ENCODE measurements at regions not wholly inside any gene's neighbourhood (a gene's known extent, or its start where the extent isn't known, plus 50 kb on each side); places are given as distances from the start of the nearest gene placed in this dataset.

DNA sequence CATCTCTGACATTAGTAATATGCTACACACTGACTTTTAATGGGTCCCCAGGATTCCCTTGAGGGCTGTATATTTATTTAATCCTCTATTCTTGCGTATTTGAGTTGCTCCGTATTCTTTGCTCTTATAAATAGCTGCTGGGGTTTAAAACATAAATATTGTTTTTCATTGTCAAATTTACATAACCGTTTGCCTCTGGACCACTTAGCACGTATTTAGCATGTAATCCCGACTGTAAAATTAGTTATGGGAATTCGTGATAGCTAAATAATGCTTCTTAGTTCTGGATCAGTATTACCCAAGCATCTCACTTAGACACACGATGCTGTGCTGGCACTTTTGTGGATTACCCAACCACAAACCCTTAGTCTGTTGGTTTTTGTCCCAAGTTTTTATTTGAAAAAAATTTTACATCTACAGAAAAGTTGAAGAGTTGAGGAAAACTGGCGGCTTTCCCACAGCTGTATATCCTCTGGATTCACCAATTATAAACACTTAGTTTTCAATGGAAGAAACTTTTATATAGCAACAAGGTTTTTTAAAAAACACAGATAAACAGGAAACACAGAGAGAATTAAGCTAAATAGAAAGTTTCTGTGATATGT is 296.8 kb upstream of the TPM1 start:
- Histone ChIP-seq H3K36me3 (ENCODE audit: control insufficient read depth, insufficient read depth, low read length) (no peaks in the 10 kb centered on the region), H3K27me3 (ENCODE audit: control insufficient read depth, insufficient read depth, low read length) (no peaks in the 10 kb centered on the region), H3K27ac (ENCODE audit: low read length) (no peak overlapping the region), H3K4me1 (ENCODE audit: control insufficient read depth, insufficient read depth, low read length) (peaks cover 2% of the 10 kb centered on the region; the same call in 1 of the 2 replicates), H3K9me3 (ENCODE audit: control insufficient read depth, insufficient read depth, low read length) (no peaks in the 10 kb centered on the region), H3K4me3 (ENCODE audit: low read length) (no peak overlapping the region)
- no peak for DNase-seq (ENCODE audit: low read depth, low spot score)
- WGBS (ENCODE audit: insufficient coverage, insufficient read length): no CpG with 5 or more reads among the region's 8 CpGs

DNA sequence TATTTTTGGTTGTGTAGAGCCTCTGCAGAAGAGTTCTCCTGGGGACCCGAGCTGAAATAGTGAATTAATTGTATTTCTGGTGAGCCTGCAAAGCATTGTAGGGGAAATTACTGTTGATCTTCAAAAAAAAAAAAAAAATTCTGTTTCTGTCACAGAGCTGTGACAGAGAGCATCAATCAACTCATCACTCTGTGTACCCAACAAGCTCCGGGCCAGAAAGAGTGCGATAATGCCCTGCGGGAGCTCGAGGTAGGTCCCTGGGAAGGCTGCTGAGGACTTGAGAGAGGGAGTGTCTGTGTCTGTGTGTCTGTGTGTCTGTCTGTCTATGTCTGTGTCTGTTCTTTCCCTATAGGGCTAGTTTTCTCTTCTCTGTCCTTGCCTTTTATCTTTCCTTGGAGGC is 294.4 kb upstream of the TPM1 start:
- no peaks in the 10 kb centered on the region for H3K9me3 ChIP-seq (ENCODE audit: control insufficient read depth, insufficient read depth, low read length)
- peaks cover 2% of the 10 kb centered on the region; the same call in 1 of the 2 replicates for H3K4me1 ChIP-seq (ENCODE audit: control insufficient read depth, insufficient read depth, low read length)
- no peak overlapping the region for H3K4me3 ChIP-seq (ENCODE audit: low read length)
- DNase-seq (ENCODE audit: low read depth, low spot score): no peak
- no peak overlapping the region for H3K27ac ChIP-seq (ENCODE audit: low read length)
- no peaks in the 10 kb centered on the region for H3K36me3 ChIP-seq (ENCODE audit: control insufficient read depth, insufficient read depth, low read length)
- H3K27me3 ChIP-seq (ENCODE audit: control insufficient read depth, insufficient read depth, low read length): no peaks in the 10 kb centered on the region
- WGBS (ENCODE audit: insufficient coverage, insufficient read length): no CpG with 5 or more reads among the region's 5 CpGs

DNA sequence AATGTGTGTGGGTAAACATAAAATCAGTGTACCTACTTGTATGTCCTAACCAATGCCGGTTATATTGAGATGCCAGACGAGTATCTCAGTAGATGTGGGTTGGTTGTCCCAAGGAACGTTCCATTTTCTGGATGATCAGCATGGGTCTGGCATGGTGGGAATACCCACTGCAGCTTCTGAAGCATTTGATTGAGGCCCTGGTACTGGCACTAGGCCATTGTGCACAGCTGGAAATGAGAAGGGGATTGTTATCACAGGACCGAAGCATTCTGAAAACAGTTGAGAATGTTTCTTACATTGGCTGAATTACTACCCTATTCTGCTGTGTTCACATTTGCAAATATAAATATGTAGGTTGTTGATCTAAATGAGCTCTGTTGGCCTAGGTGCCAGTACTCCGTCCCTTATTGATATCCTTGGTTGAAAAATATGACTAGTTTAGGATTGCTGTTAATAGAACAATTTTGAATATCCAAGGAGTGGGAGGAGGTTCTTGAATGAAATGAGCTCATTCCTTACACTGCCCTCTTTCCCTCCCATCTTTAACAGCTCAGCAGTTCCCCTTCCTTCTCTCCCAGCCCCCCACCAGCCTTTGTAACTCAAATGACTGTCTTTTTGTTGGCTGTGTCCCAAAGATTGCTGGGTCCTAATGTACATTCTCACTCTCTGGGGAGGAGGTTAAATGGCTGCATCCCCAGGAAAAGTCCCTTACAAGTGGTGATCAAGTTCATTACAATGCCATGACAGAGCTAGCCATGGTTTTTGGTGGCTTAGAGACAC is 293.3 kb upstream of the TPM1 start:
- WGBS (ENCODE audit: insufficient coverage, insufficient read length): no CpG with 5 or more reads among the region's 5 CpGs
- no peak overlapping the region for H3K27ac ChIP-seq (ENCODE audit: low read length)
- DNase-seq (ENCODE audit: low read depth, low spot score): no peak

DNA sequence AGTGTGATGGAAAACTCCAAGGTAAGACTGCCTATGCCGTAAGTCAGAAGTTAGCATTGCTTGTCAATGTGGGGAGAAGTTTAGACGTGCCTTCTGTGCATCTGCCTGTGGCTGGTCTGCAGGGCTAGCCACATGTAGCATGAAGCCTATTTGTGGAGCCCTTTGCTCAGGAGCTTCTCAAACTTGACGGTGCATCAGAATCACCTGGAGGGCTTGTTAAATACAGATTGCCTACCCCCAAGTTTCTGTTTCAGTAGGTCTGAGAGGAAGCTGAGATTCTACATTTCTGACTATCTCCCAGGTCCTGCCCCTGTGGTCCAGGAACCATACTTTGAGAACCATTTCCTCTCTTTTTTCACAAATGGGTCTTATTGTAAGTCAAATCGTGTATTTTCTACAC is 292.1 kb upstream of the TPM1 start:
- no peaks in the 10 kb centered on the region for H3K36me3 ChIP-seq (ENCODE audit: control insufficient read depth, insufficient read depth, low read length)
- H3K4me1 ChIP-seq (ENCODE audit: control insufficient read depth, insufficient read depth, low read length): peaks cover 2% of the 10 kb centered on the region; the same call in 1 of the 2 replicates
- DNase-seq (ENCODE audit: low read depth, low spot score): no peak
- H3K27me3 ChIP-seq (ENCODE audit: control insufficient read depth, insufficient read depth, low read length): no peaks in the 10 kb centered on the region
- H3K9me3 ChIP-seq (ENCODE audit: control insufficient read depth, insufficient read depth, low read length): no peaks in the 10 kb centered on the region
- WGBS (ENCODE audit: insufficient coverage, insufficient read length): no CpG with 5 or more reads among the region's 4 CpGs
- no peak overlapping the region for H3K27ac ChIP-seq (ENCODE audit: low read length)
- no peak overlapping the region for H3K4me3 ChIP-seq (ENCODE audit: low read length)

More for the DNA sequence above, 293.3 kb upstream of the TPM1 start:
- Histone ChIP-seq H3K4me3 (ENCODE audit: low read length) (no peak overlapping the region), H3K27me3 (ENCODE audit: control insufficient read depth, insufficient read depth, low read length) (no peaks in the 10 kb centered on the region), H3K4me1 (ENCODE audit: control insufficient read depth, insufficient read depth, low read length) (peaks cover 2% of the 10 kb centered on the region; the same call in 1 of the 2 replicates), H3K36me3 (ENCODE audit: control insufficient read depth, insufficient read depth, low read length) (no peaks in the 10 kb centered on the region), H3K9me3 (ENCODE audit: control insufficient read depth, insufficient read depth, low read length) (no peaks in the 10 kb centered on the region)

DNA sequence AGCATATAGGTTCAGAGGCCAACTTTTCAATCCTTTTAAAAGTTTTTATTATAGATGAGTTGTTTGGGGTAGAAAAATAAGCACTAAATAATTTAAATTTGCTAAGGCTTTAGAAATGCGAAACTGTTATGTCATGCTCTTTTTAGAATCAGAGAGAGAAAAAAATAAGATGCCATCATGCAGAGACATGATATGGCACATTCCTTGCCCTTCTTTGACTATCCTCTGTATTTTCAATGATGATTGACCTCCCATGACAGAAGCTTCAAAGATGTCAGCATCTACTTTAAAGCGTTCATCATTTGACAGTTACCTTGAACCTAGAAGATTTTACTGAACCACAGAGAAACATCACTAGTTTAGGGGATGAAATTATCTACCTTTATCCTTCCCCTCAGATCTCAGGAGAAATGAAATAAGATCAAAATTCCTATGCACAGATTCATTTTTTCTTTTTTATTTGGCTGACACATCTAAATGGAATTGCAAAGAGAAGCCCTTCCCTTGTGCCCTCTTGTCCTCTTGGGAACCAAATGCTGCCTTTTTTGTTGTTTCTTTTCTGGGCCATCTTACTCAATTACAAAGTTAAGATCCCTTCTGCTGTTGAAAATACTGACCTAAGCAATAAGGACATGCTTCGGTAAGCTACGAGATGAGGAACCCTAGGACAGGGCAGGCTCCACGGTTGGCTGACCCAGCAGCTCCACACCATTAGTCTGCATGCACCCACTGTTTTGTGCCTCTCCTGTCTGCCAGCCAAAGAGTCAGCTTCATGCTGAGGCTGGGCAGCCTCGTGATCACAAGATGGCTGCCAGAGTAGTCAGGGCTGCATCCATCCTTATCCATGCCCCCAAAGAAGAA is 289.7 kb upstream of the TPM1 start:
- no peak for DNase-seq (ENCODE audit: low read depth, low spot score)
- Histone ChIP-seq H3K9me3 (ENCODE audit: control insufficient read depth, insufficient read depth, low read length) (no peaks in the 10 kb centered on the region), H3K4me3 (ENCODE audit: low read length) (no peak overlapping the region), H3K27me3 (ENCODE audit: control insufficient read depth, insufficient read depth, low read length) (no peaks in the 10 kb centered on the region), H3K36me3 (ENCODE audit: control insufficient read depth, insufficient read depth, low read length) (no peaks in the 10 kb centered on the region), H3K4me1 (ENCODE audit: control insufficient read depth, insufficient read depth, low read length) (peaks cover 2% of the 10 kb centered on the region; the same call in 1 of the 2 replicates), H3K27ac (ENCODE audit: low read length) (no peak overlapping the region)
- WGBS (ENCODE audit: insufficient coverage, insufficient read length): 100% methylated on average over 1 of the region's 6 CpGs

- no peak for DNase-seq (ENCODE audit: low read depth, low spot score)
- Histone ChIP-seq H3K27me3 (ENCODE audit: control insufficient read depth, insufficient read depth, low read length) (no peaks in the 10 kb centered on the region), H3K36me3 (ENCODE audit: control insufficient read depth, insufficient read depth, low read length) (no peaks in the 10 kb centered on the region), H3K4me1 (ENCODE audit: control insufficient read depth, insufficient read depth, low read length) (peaks cover 4% of the 10 kb centered on the region), H3K4me3 (ENCODE audit: low read length) (no peak overlapping the region), H3K27ac (ENCODE audit: low read length) (no peak overlapping the region), H3K9me3 (ENCODE audit: control insufficient read depth, insufficient read depth, low read length) (no peaks in the 10 kb centered on the region)
- no CpG with 5 or more reads among the region's 4 CpGs for WGBS (ENCODE audit: insufficient coverage, insufficient read length)
Observed at GRCh38 chr15:62753518-62754221, 288.9 kb upstream of the TPM1 start.

DNA sequence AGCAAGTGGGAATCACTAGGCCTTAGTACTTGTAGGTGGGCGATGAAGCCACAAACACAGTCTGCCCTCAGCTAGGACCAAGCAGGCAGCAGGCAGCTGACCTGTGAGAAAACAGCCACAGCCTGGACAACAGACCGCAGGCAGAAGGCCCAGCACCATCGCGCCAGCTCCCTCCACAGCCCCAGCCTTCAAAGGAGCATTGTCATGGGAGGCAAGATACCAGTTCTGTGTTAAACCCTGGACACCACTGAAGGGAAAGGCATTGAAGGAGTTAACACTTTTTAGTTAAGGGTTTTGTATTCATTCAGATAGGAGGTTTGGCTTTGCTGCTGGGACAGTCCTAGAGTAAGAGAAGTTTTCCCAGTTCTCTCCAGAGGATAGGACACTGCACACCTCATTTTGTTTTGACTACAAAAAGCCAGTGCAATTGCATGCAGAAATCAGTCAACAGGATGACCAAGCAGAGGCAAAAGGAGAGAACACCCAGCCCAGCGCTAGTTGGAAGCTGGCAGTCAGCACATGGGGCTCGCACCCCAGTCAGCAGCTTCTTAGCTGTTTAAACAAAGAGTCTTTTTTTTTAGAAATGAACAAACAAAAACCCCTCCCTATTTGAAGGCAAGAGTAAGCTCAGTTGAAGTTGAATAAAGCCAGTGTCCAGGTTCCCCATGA is 286.1 kb upstream of the TPM1 start:
- Histone ChIP-seq H3K27me3 (ENCODE audit: control insufficient read depth, insufficient read depth, low read length) (no peaks in the 10 kb centered on the region), H3K4me3 (ENCODE audit: low read length) (no peak overlapping the region), H3K27ac (ENCODE audit: low read length) (no peak overlapping the region), H3K36me3 (ENCODE audit: control insufficient read depth, insufficient read depth, low read length) (no peaks in the 10 kb centered on the region), H3K4me1 (ENCODE audit: control insufficient read depth, insufficient read depth, low read length) (peaks cover 7% of the 10 kb centered on the region), H3K9me3 (ENCODE audit: control insufficient read depth, insufficient read depth, low read length) (no peaks in the 10 kb centered on the region)
- WGBS (ENCODE audit: insufficient coverage, insufficient read length): no CpG with 5 or more reads among the region's 6 CpGs
- DNase-seq (ENCODE audit: low read depth, low spot score): no peak

DNA sequence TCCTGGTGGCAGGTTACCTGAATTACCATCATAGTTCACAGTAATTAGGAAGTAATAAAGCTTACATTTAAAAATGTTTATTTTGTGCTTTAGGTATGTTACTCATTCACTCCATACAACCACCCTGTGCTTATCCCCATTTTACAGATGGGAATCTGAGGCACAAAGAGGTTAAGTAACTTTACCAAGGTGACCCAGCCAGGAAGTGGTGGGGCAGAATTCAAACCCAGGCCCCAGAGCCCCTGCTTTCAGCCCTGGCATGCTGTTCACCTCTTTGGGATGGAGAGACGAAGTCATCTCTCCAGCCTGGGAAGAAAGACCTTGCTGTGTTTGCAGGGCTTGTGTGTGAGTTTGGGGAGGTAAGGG is 285.6 kb upstream of the TPM1 start:
- no CpG with 5 or more reads among the region's 1 CpG for WGBS (ENCODE audit: insufficient coverage, insufficient read length)
- no peaks in the 10 kb centered on the region for H3K36me3 ChIP-seq (ENCODE audit: control insufficient read depth, insufficient read depth, low read length)
- H3K4me1 ChIP-seq (ENCODE audit: control insufficient read depth, insufficient read depth, low read length): peaks cover 7% of the 10 kb centered on the region

GRCh38 chr15:62757535-62757934 is 285.0 kb upstream of the TPM1 start:
- no peaks in the 10 kb centered on the region for H3K9me3 ChIP-seq (ENCODE audit: control insufficient read depth, insufficient read depth, low read length)
- peaks cover 7% of the 10 kb centered on the region for H3K4me1 ChIP-seq (ENCODE audit: control insufficient read depth, insufficient read depth, low read length)
- H3K27me3 ChIP-seq (ENCODE audit: control insufficient read depth, insufficient read depth, low read length): no peaks in the 10 kb centered on the region
- no peaks in the 10 kb centered on the region for H3K36me3 ChIP-seq (ENCODE audit: control insufficient read depth, insufficient read depth, low read length)
- no peak for DNase-seq (ENCODE audit: low read depth, low spot score)
- no peak overlapping the region for H3K27ac ChIP-seq (ENCODE audit: low read length)
- no peak overlapping the region for H3K4me3 ChIP-seq (ENCODE audit: low read length)
- no CpG with 5 or more reads among the region's 10 CpGs for WGBS (ENCODE audit: insufficient coverage, insufficient read length)

More for the DNA sequence above, 285.6 kb upstream of the TPM1 start:
- no peak for DNase-seq (ENCODE audit: low read depth, low spot score)
- Histone ChIP-seq H3K27ac (ENCODE audit: low read length) (no peak overlapping the region), H3K27me3 (ENCODE audit: control insufficient read depth, insufficient read depth, low read length) (no peaks in the 10 kb centered on the region), H3K9me3 (ENCODE audit: control insufficient read depth, insufficient read depth, low read length) (no peaks in the 10 kb centered on the region), H3K4me3 (ENCODE audit: low read length) (no peak overlapping the region)
